H1 (cell line): ENCODE measurements at regions not wholly inside any gene's neighbourhood (a gene's known extent, or its start where the extent isn't known, plus 50 kb on each side); places are given as distances from the start of the nearest gene placed in this dataset.

Experiments used
- CTCF ChIA-PET: fragments of 300-600 bp; sonication (Branson Sonifier 250); formaldehyde crosslinking; loops from one replicate; lab custom pipeline; 2021; ENCODE audit not compliant: partially characterized antibody; lab: Charles Lee
- POLR2A ChIA-PET: fragments of 300-600 bp; sonication (Branson Sonifier 250); formaldehyde crosslinking; loops from one replicate; lab custom pipeline; 2021; ENCODE audit warnings: inconsistent platforms; ENCODE audit not compliant: partially characterized antibody; lab: Charles Lee
- DNase-seq, 2 experiments: peaks; one replicate each; pipeline versions ENCODE4 v3.0.0 to v3.0.0-alpha.2; 2010 to 2022; ENCODE audit warnings: low spot score in 2 of 2, low read depth in 1 of 2, mixed read lengths in 1 of 2
- FAIRE-seq: peaks from 2 replicates; lab custom pipeline; 2011; peaks lifted over from hg19 to GRCh38; lab: Jason Lieb, UNC
- H2AFZ ChIP-seq: 2 replicates; pipeline ENCODE4 v1.8.1; 2012; ENCODE audit warnings: low read length, inconsistent platforms
- H2AK5ac ChIP-seq: 2 replicates; pipeline ENCODE4 v1.6.1; 2013; ENCODE audit warnings: low read depth, low read length
- H2BK120ac ChIP-seq: replicated peaks from 2 replicates; pipeline ENCODE3; 2013; ENCODE audit warnings: low read depth, low read length, inconsistent platforms
- H2BK12ac ChIP-seq: 2 replicates; pipeline ENCODE4 v1.6.1; 2013; ENCODE audit warnings: low read depth, low read length
- H2BK15ac ChIP-seq: 2 replicates; pipeline ENCODE4 v1.6.1; 2013; ENCODE audit warnings: low read length
- H2BK20ac ChIP-seq: 2 replicates; pipeline ENCODE4 v1.6.1; 2013; ENCODE audit warnings: low read length
- H2BK5ac ChIP-seq: 2 replicates; pipeline ENCODE4 v1.6.1; 2013; ENCODE audit warnings: low read depth, low read length
- H3K14ac ChIP-seq: 2 replicates; pipeline ENCODE4 v1.6.1; 2013; ENCODE audit warnings: inconsistent platforms; ENCODE audit not compliant: insufficient read length
- H3K18ac ChIP-seq: 2 replicates; pipeline ENCODE4 v1.6.1; 2013; ENCODE audit warnings: low read length; ENCODE audit errors: extremely low read depth
- H3K23ac ChIP-seq: 2 replicates; pipeline ENCODE4 v1.6.1; 2013; ENCODE audit warnings: inconsistent platforms; ENCODE audit not compliant: insufficient read length
- H3K23me2 ChIP-seq: 2 replicates; pipeline ENCODE4 v1.6.1; 2013; ENCODE audit warnings: low read depth, low read length
- H3K27ac ChIP-seq: 2 replicates; pipeline ENCODE4 v1.6.1; 2011; ENCODE audit warnings: low read depth, low read length, inconsistent platforms
- H3K27me3 ChIP-seq, 4 experiments: replicated peaks in 1 of 4; 1 replicate in 1 of 4; 2 replicates in 3 of 4; pipeline versions ENCODE4 v1.6.1 to v1.8.1; 2011 to 2013; ENCODE audit warnings: low read length in 3 of 4, mild to moderate bottlenecking in 3 of 4, inconsistent platforms in 2 of 4, mixed read lengths in 2 of 4, moderate library complexity in 1 of 4; ENCODE audit not compliant: control insufficient read depth in 3 of 4, insufficient read depth in 3 of 4; ENCODE audit errors: extremely low read depth in 1 of 4
- H3K36me3 ChIP-seq, 4 experiments: 2 replicates each; pipeline versions ENCODE4 v1.6.1 to v1.8.1; 2011 to 2013; ENCODE audit warnings: mild to moderate bottlenecking in 4 of 4, low read length in 3 of 4, moderate library complexity in 2 of 4, control low read depth in 1 of 4, inconsistent platforms in 1 of 4; ENCODE audit not compliant: insufficient read depth in 4 of 4, control insufficient read depth in 2 of 4
- H3K4ac ChIP-seq: replicated peaks from 2 replicates; pipeline ENCODE3; 2013; ENCODE audit warnings: low read length, low read depth, mixed read lengths, inconsistent platforms; ENCODE audit not compliant: insufficient read length
- H3K4me1 ChIP-seq, 4 experiments: replicated peaks in 1 of 4; 1 replicate in 1 of 4; 2 replicates in 3 of 4; pipeline versions ENCODE4 v1.6.1 to v1.8.1; 2011 to 2013; ENCODE audit warnings: low read length in 3 of 4, inconsistent platforms in 2 of 4, mixed read lengths in 1 of 4; ENCODE audit not compliant: insufficient read depth in 4 of 4, control insufficient read depth in 3 of 4
- H3K4me2 ChIP-seq, 2 experiments: 2 replicates each; pipeline versions ENCODE4 v1.6.1 to v1.8.1; 2011 to 2013; ENCODE audit warnings: low read depth in 2 of 2, low read length in 2 of 2, control low read depth in 1 of 2, inconsistent platforms in 1 of 2, mild to moderate bottlenecking in 1 of 2; ENCODE audit not compliant: insufficient read depth in 1 of 2
- H3K4me3 ChIP-seq, 4 experiments: fragments of 200-600, 300-600 bp in 1 of 4; sonication (generic), shearing (Covaris generic), sonication (Bioruptor Twin) in 1 of 4; 2 replicates each; pipeline versions ENCODE4 v1.5.1 to v1.8.1; 2011 to 2016; ENCODE audit warnings: low read length in 4 of 4, low read depth in 3 of 4, control low read depth in 2 of 4, inconsistent platforms in 2 of 4, mild to moderate bottlenecking in 2 of 4, mixed read lengths in 1 of 4, moderate library complexity in 1 of 4; ENCODE audit not compliant: insufficient read depth in 2 of 4; ENCODE audit errors: extremely low read depth in 1 of 4
- H3K56ac ChIP-seq: replicated peaks from 2 replicates; pipeline ENCODE3; 2013; ENCODE audit warnings: low read depth, mild to moderate bottlenecking, mixed read lengths, low read length, inconsistent platforms; ENCODE audit not compliant: insufficient read length
- H3K79me1 ChIP-seq: 2 replicates; pipeline ENCODE4 v1.6.1; 2013; ENCODE audit warnings: low read depth, low read length, control low read depth
- H3K79me2 ChIP-seq, 2 experiments: 2 replicates each; pipeline versions ENCODE4 v1.6.1 to v1.8.1; 2012 to 2013; ENCODE audit warnings: low read length in 2 of 2, mild to moderate bottlenecking in 2 of 2, inconsistent platforms in 1 of 2; ENCODE audit not compliant: insufficient read depth in 2 of 2, control insufficient read depth in 1 of 2
- H3K9ac ChIP-seq, 4 experiments: replicated peaks in 1 of 4; 1 replicate in 1 of 4; 2 replicates in 3 of 4; pipeline versions ENCODE4 v1.6.1 to v1.8.1; 2011 to 2013; ENCODE audit warnings: low read depth in 3 of 4, low read length in 3 of 4, control low read depth in 2 of 4, mild to moderate bottlenecking in 2 of 4, moderate library complexity in 2 of 4, inconsistent platforms in 1 of 4; ENCODE audit errors: extremely low read depth in 1 of 4
- H3K9me3 ChIP-seq, 2 experiments: 2 replicates each; pipeline versions ENCODE4 v1.6.1 to v1.8.1; 2012 to 2013; ENCODE audit warnings: mild to moderate bottlenecking in 2 of 2, moderate library complexity in 2 of 2, control low read depth in 1 of 2, inconsistent platforms in 1 of 2, low read depth in 1 of 2, low read length in 1 of 2, mixed read lengths in 1 of 2; ENCODE audit not compliant: insufficient read depth in 2 of 2
- H4K20me1 ChIP-seq, 2 experiments: replicated peaks in 1 of 2; 2 replicates each; pipeline versions ENCODE3 to v1.8.1; 2011 to 2013; ENCODE audit warnings: inconsistent platforms in 2 of 2, low read length in 2 of 2, mild to moderate bottlenecking in 1 of 2; ENCODE audit not compliant: insufficient read depth in 2 of 2, control insufficient read depth in 1 of 2
- H4K5ac ChIP-seq: 2 replicates; pipeline ENCODE4 v1.6.1; 2013; ENCODE audit warnings: low read length, low read depth, mixed read lengths, inconsistent platforms; ENCODE audit not compliant: insufficient read length
- H4K8ac ChIP-seq: 2 replicates; pipeline ENCODE4 v1.8.0; 2013; ENCODE audit warnings: mild to moderate bottlenecking, moderate library complexity, low read length, inconsistent platforms; ENCODE audit not compliant: insufficient read depth; ENCODE audit errors: extremely low read depth
- H4K91ac ChIP-seq: replicated peaks from 2 replicates; pipeline ENCODE3; 2013; ENCODE audit warnings: low read length, mixed read lengths, inconsistent platforms; ENCODE audit not compliant: insufficient read length
- BCL11A ChIP-seq, 2 experiments: IDR thresholded peaks; one replicate each; pipeline ENCODE4 v1.6.1; 2011; ENCODE audit warnings: low read depth in 2 of 2, low read length in 2 of 2, mild to moderate bottlenecking in 2 of 2
- CTBP2 ChIP-seq: IDR thresholded peaks from 2 replicates; pipeline ENCODE4 v1.7.0; 2011; ENCODE audit warnings: borderline replicate concordance, mild to moderate bottlenecking, moderate library complexity, mixed read lengths, low read length; ENCODE audit not compliant: insufficient read depth, insufficient read length
- GABPA ChIP-seq: IDR thresholded peaks from 2 replicates; pipeline ENCODE4 v1.6.1; 2011; ENCODE audit warnings: mild to moderate bottlenecking, low read length, moderate library complexity, borderline replicate concordance; ENCODE audit not compliant: insufficient read depth
- JUN ChIP-seq: IDR thresholded peaks from 2 replicates; pipeline ENCODE4 v1.6.1; 2011; ENCODE audit warnings: low read depth, mild to moderate bottlenecking, improper control_type of control experiment, low read length
- WGBS, 2 experiments: shearing (Covaris generic) in 1 of 2; methylation state at CpG; one replicate each; pipeline versions ENCODE4 v1.1.6 to v1.1.7; 2013 to 2015; ENCODE audit warnings: low lambda C conversion rate in 2 of 2, mixed read lengths in 2 of 2, inconsistent platforms in 1 of 2, low coverage in 1 of 2, missing lambda C conversion rate in 1 of 2; ENCODE audit not compliant: insufficient replicate concordance in 2 of 2, insufficient coverage in 1 of 2, insufficient read length in 1 of 2; ENCODE audit errors: extremely low coverage in 1 of 2, missing lambda C conversion rate in 1 of 2; 5-methylcytosine and 5-hydroxymethylcytosine counted together

GRCh38 chr3:147963711-147964110 lies 554.5 kb downstream of the ZIC1 start:
- Histone ChIP-seq H3K79me2 (no peaks in the 10 kb centered on the region), H3K9me3 (no peaks in the 10 kb centered on the region), H4K20me1 (no peaks in the 10 kb centered on the region), H3K4ac (no peak overlapping the region), H2BK5ac (no peak overlapping the region), H3K36me3 (no peaks in the 10 kb centered on the region), H3K23me2 (no peaks in the 10 kb centered on the region), H3K4me1 (peaks cover 0 to 11% (median 2%) of the 10 kb centered on the region in 4 experiments; a peak in 2 of 7 replicates)
- POLR2A ChIA-PET: no interaction called here
- no peak for DNase-seq
- TF ChIP-seq JUN (no peak), GABPA (no peak), BCL11A (IDR thresholded peaks at IDR 0.05; ENCODE audit: low read depth in 2 of 2, low read length in 2 of 2) (no peak), CTBP2 (no peak)
- TF ChIP-seq, all 59 proteins: peak for 0
- Histone ChIP-seq H4K8ac (no peak overlapping the region), H4K91ac (no peak overlapping the region), H3K79me1 (no peaks in the 10 kb centered on the region), H3K14ac (no peak overlapping the region), H3K9ac (no peak overlapping the region), H2BK120ac (no peak overlapping the region), H3K27me3 (peaks cover 0 to 1% (median 0%) of the 10 kb centered on the region in 4 experiments; a peak in 1 of 7 replicates), H4K5ac (no peak overlapping the region), H3K4me3 (no peak overlapping the region), H2AFZ (no peak overlapping the region), H2AK5ac (no peak overlapping the region), H3K27ac (no peak overlapping the region), H3K4me2 (no peak overlapping the region), H2BK20ac (no peak overlapping the region), H2BK15ac (no peak overlapping the region), H3K23ac (no peak overlapping the region), H3K56ac (no peak overlapping the region), H2BK12ac (no peak overlapping the region), H3K18ac (no peak overlapping the region)
- 96% methylated on average over 1 of the region's 1 CpG; no CpG with 5 or more reads in 1 of the 2 experiments for WGBS, 2 experiments
- CTCF ChIA-PET: interaction anchor here (1.2 to 1.9 kb wide), 2 partner anchors 18 to 199 kb away, joined by 3 to 7 read pairs; no protein-coding TSS in a partner anchor
- no peak for FAIRE-seq
